ENCODE measurements at regions not wholly inside any gene's neighbourhood (a gene's known extent, or its start where the extent isn't known, plus 50 kb on each side); places are given as distances from the start of the nearest gene placed in this dataset.

DNA sequence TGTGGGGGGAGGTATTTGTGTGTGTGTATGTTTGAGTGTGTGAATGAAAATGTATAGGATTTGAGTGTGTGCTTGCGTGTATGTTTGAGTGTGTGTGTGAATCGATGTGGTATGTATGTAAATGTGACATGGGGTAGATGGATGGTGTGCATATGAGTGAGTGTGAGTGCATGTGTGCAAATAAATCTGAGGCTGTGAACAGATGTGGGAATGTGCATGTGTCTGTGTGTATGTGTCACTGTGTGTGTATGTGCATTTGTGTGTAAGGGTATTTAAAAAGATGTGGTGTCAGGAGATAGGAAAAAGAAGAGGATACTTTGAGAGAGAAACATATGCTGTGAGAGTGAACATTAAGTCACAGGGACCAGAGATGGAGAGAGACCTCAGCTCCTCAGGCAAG, 539.6 kb downstream of the MED13L start:
- TF ChIP-seq TARDBP (IDR thresholded peaks at IDR 0.05) (no peak), NFRKB (IDR thresholded peaks at IDR 0.05) (no peak), L3MBTL2 (conservative IDR thresholded peaks at IDR 0.05) (no peak), SP1 (IDR thresholded peaks at IDR 0.05) (no peak), ZNF384 (IDR thresholded peaks at IDR 0.05) (no peak), SUZ12 (IDR thresholded peaks at IDR 0.05) (no peak), FOXM1 (IDR thresholded peaks at IDR 0.05; ENCODE audit: borderline replicate concordance) (no peak), BHLHE40 (IDR thresholded peaks at IDR 0.05; ENCODE audit: borderline replicate concordance) (no peak), FOXK2 (IDR thresholded peaks at IDR 0.05) (no peak)
